Loucy (cell line): ENCODE measurements at regions not wholly inside any gene's neighbourhood (a gene's known extent, or its start where the extent isn't known, plus 50 kb on each side); places are given as distances from the start of the nearest gene placed in this dataset.

Experiments
- H2AFZ ChIP-seq: fragments of 200-600 bp; sonication (generic); 2 replicates; pipeline ENCODE4 v1.6.0; 2016; ENCODE audit warnings: antibody characterized with exemption, mild to moderate bottlenecking, low read length, moderate library complexity
- H3F3A ChIP-seq: fragments of 200-600 bp; 2 replicates; pipeline ENCODE4 v1.6.0; 2016; ENCODE audit warnings: antibody characterized with exemption, low read depth, mild to moderate bottlenecking
- H3K27me3 ChIP-seq: fragments of 200-600 bp; sonication (generic); 2 replicates; pipeline ENCODE4 v1.6.1; 2014; ENCODE audit warnings: low read length, mild to moderate bottlenecking; ENCODE audit not compliant: insufficient read depth, poor library complexity, severe bottlenecking
- H3K36me3 ChIP-seq: fragments of 200-600 bp; sonication (generic); 2 replicates; pipeline ENCODE4 v1.6.1; 2016; ENCODE audit warnings: low read length; ENCODE audit not compliant: insufficient read depth
- H3K4me1 ChIP-seq: fragments of 200-600 bp; sonication (generic); 2 replicates; pipeline ENCODE4 v1.5.1; 2014; ENCODE audit warnings: low read length, mild to moderate bottlenecking; ENCODE audit not compliant: insufficient read depth, poor library complexity, severe bottlenecking
- H3K4me2 ChIP-seq: fragments of 200-600 bp; sonication (generic); 2 replicates; pipeline ENCODE4 v1.6.0; 2014; ENCODE audit warnings: antibody characterized with exemption, low read length, low read depth, mild to moderate bottlenecking; ENCODE audit not compliant: poor library complexity, severe bottlenecking
- H3K4me3 ChIP-seq: fragments of 200-600 bp; sonication (generic); 2 replicates; pipeline ENCODE4 v1.5.1; 2014; ENCODE audit warnings: low read length, mild to moderate bottlenecking, mixed read lengths; ENCODE audit not compliant: poor library complexity, severe bottlenecking
- H3K79me2 ChIP-seq: fragments of 200-600 bp; sonication (generic); 2 replicates; pipeline ENCODE4 v1.6.1; 2014; ENCODE audit warnings: low read length; ENCODE audit not compliant: insufficient read depth
- H3K9ac ChIP-seq: fragments of 200-600 bp; sonication (generic); 2 replicates; pipeline ENCODE4 v1.6.0; 2014; ENCODE audit warnings: mild to moderate bottlenecking, low read depth, low read length, moderate library complexity; ENCODE audit not compliant: poor library complexity, severe bottlenecking
- H3K9me2 ChIP-seq: fragments of 200-600 bp; sonication (generic); replicated peaks from 2 replicates; pipeline ENCODE4 v1.6.1; 2016; ENCODE audit warnings: low read depth, low read length, mixed read lengths
- H3K9me3 ChIP-seq: fragments of 200-600 bp; sonication (generic); 2 replicates; pipeline ENCODE4 v1.6.1; 2014; ENCODE audit warnings: mild to moderate bottlenecking, antibody characterized with exemption, low read length, low read depth; ENCODE audit not compliant: insufficient read depth
- H4K20me1 ChIP-seq: fragments of 200-600 bp; sonication (generic); 2 replicates; pipeline ENCODE4 v1.6.0; 2014; ENCODE audit warnings: antibody characterized with exemption, low read length, mild to moderate bottlenecking; ENCODE audit not compliant: insufficient read depth, poor library complexity, severe bottlenecking
- CTCF ChIP-seq: fragments of 200-600 bp; sonication (generic); conservative IDR thresholded peaks from 2 replicates; pipeline ENCODE4 v1.5.1; 2014; ENCODE audit warnings: mild to moderate bottlenecking, antibody characterized with exemption, low read length
- EZH2phosphoT487 ChIP-seq: fragments of 200-600 bp; IDR thresholded peaks from 2 replicates; pipeline ENCODE4 v1.6.1; 2018; ENCODE audit warnings: antibody characterized with exemption, mild to moderate bottlenecking, moderate library complexity, borderline replicate concordance

GRCh38 chr19:31511098-31511497 is 161.9 kb upstream of the TSHZ3 start:
- no peaks in the 10 kb centered on the region for H3K9me2 ChIP-seq
- peaks cover 6% of the 10 kb centered on the region; the same call in 1 of the 2 replicates for H3K9me3 ChIP-seq
- H4K20me1 ChIP-seq = no peaks in the 10 kb centered on the region
- TF ChIP-seq EZH2phosphoT487 (no peak), CTCF (no peak)
- H3K4me3 ChIP-seq = no peak overlapping the region
- no peaks in the 10 kb centered on the region for H3K79me2 ChIP-seq
- H2AFZ ChIP-seq = no peak overlapping the region
- no peaks in the 10 kb centered on the region for H3K4me1 ChIP-seq
- no peaks in the 10 kb centered on the region for H3K27me3 ChIP-seq
- no peak overlapping the region for H3K9ac ChIP-seq
- no peaks in the 10 kb centered on the region for H3F3A ChIP-seq
- no peak overlapping the region for H3K4me2 ChIP-seq
- H3K36me3 ChIP-seq = no peaks in the 10 kb centered on the region

GRCh38 chr19:31511696-31512095 is 162.5 kb upstream of the TSHZ3 start:
- H3K9me3 ChIP-seq = peaks cover 6% of the 10 kb centered on the region; the same call in 1 of the 2 replicates
- no peak for TF ChIP-seq EZH2phosphoT487
- no peak for TF ChIP-seq CTCF
- no peak overlapping the region for H2AFZ ChIP-seq
- no peaks in the 10 kb centered on the region for H3K27me3 ChIP-seq
- no peaks in the 10 kb centered on the region for H3K36me3 ChIP-seq
- no peak overlapping the region for H3K9ac ChIP-seq
- H3F3A ChIP-seq = no peaks in the 10 kb centered on the region
- no peak overlapping the region for H3K4me2 ChIP-seq
- H3K4me1 ChIP-seq = no peaks in the 10 kb centered on the region
- no peaks in the 10 kb centered on the region for H3K79me2 ChIP-seq
- H4K20me1 ChIP-seq = no peaks in the 10 kb centered on the region
- H3K9me2 ChIP-seq = no peaks in the 10 kb centered on the region
- no peak overlapping the region for H3K4me3 ChIP-seq

- no peak overlapping the region for H3K9ac ChIP-seq
- H3F3A ChIP-seq = no peaks in the 10 kb centered on the region
- H3K4me1 ChIP-seq = no peaks in the 10 kb centered on the region
- no peaks in the 10 kb centered on the region for H3K27me3 ChIP-seq
- H3K4me2 ChIP-seq = no peak overlapping the region
- no peak overlapping the region for H3K4me3 ChIP-seq
- H3K9me2 ChIP-seq = no peaks in the 10 kb centered on the region
- no peaks in the 10 kb centered on the region for H3K79me2 ChIP-seq
- no peaks in the 10 kb centered on the region for H4K20me1 ChIP-seq
- H3K36me3 ChIP-seq = no peaks in the 10 kb centered on the region
- no peak overlapping the region for H2AFZ ChIP-seq
- no peak for TF ChIP-seq EZH2phosphoT487
- no peak for TF ChIP-seq CTCF
- peaks cover 6% of the 10 kb centered on the region; the same call in 1 of the 2 replicates for H3K9me3 ChIP-seq
These were observed 163.1 kb upstream of the TSHZ3 start for GRCh38 chr19:31512181-31512970.
